SH-SY5Y (cell line): ENCODE measurements at regions not wholly inside any gene's neighbourhood (a gene's known extent, or its start where the extent isn't known, plus 50 kb on each side); places are given as distances from the start of the nearest gene placed in this dataset.

Source experiments
- GATA2 ChIP-seq: IDR thresholded peaks from 2 replicates; pipeline ENCODE4 v1.6.1; 2011; ENCODE audit warnings: mild to moderate bottlenecking, low read depth, low read length
- GATA3 ChIP-seq: IDR thresholded peaks from 2 replicates; pipeline ENCODE4 v1.6.1; 2011; ENCODE audit warnings: low read depth, mild to moderate bottlenecking, low read length, moderate library complexity

DNA sequence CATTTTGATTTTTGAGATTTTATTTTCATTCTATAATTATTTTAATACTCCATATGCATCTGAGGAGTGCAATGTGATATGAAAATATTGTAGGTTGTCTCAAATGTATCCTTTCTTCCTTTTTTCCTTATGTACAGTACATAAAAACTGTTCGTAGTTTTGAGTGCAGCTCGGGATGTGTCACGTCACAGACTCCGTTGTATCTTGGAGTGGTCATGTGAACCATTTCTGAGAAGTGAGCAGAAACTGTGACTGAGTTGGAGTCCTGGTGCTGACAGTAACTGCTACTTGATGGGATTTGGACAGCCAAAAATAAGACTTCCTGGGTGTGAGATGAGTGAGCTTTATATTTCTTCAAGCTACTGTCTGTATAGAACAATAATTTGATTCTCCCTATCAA, 761.4 kb upstream of the MAN1A1 start:
- TF ChIP-seq GATA2 (no peak), GATA3 (no peak)
